Panc1 (cell line): ENCODE measurements at regions not wholly inside any gene's neighbourhood (a gene's known extent, or its start where the extent isn't known, plus 50 kb on each side); places are given as distances from the start of the nearest gene placed in this dataset.
"Not testable (repeated sequence)": the region's sequence is repeated elsewhere in the genome, so short reads cannot be mapped to it uniquely, and the experiment has no call there.

Experiments used
- ATAC-seq: fragments of 200-7000 bp; cut with Tn5 transposase; 2 replicates; pipeline ENCODE4 v1.9.1; 2020; ENCODE audit warnings: mild to moderate bottlenecking, moderate library complexity
- BruUV-seq: library from RNA; stranded (reverse); fragments of 400-500 nt; replicated peaks from 2 replicates; lab custom pipeline; 2021; lab: Mats Ljungman, UMichigan
- CTCF ChIA-PET: fragments of 300-600 bp; sonication (Branson Sonifier 250); formaldehyde crosslinking; loops from one replicate; lab custom pipeline; 2022; ENCODE audit warnings: antibody characterized with exemption; lab: Charles Lee
- POLR2A ChIA-PET: fragments of 300-600 bp; sonication (Branson Sonifier 250); formaldehyde crosslinking; loops from one replicate; lab custom pipeline; 2022; ENCODE audit warnings: antibody characterized with exemption; lab: Charles Lee
- DNase-seq: peaks from one replicate; pipeline ENCODE4 v3.0.0-alpha.2; 2010; ENCODE audit warnings: low read depth, low spot score
- H3K27ac ChIP-seq: 2 replicates; pipeline ENCODE4 v1.5.1; 2011; ENCODE audit warnings: mild to moderate bottlenecking, low read length, inconsistent platforms
- H3K27me3 ChIP-seq: fragments of 200-500 bp; sonication (Bioruptor generic); 2 replicates; pipeline ENCODE4 v1.6.0; 2014; ENCODE audit warnings: low read length, inconsistent platforms; ENCODE audit not compliant: control insufficient read depth, insufficient read depth
- H3K36me3 ChIP-seq: fragments of 200-500 bp; sonication (Bioruptor generic); 2 replicates; pipeline ENCODE4 v1.5.1; 2014; ENCODE audit warnings: inconsistent platforms, mild to moderate bottlenecking, low read length, moderate library complexity; ENCODE audit not compliant: control insufficient read depth, insufficient read depth
- H3K4me1 ChIP-seq: 2 replicates; pipeline ENCODE4 v1.5.1; 2011; ENCODE audit warnings: inconsistent platforms, mild to moderate bottlenecking, low read length, moderate library complexity; ENCODE audit not compliant: control insufficient read depth, insufficient read depth
- H3K4me3 ChIP-seq, 2 experiments: 2 replicates each; pipeline ENCODE4 v1.5.1; 2011 to 2012; ENCODE audit warnings: low read depth in 2 of 2, low read length in 2 of 2, mild to moderate bottlenecking in 2 of 2, inconsistent platforms in 1 of 2, moderate library complexity in 1 of 2
- H3K9me3 ChIP-seq: fragments of 200-500 bp; sonication (Bioruptor generic); 2 replicates; pipeline ENCODE4 v1.5.1; 2014; ENCODE audit warnings: low read depth, mild to moderate bottlenecking, inconsistent platforms, low read length, moderate library complexity; ENCODE audit not compliant: control insufficient read depth, insufficient read depth
- POLR2AphosphoS5 ChIP-seq: IDR thresholded peaks from 2 replicates; pipeline ENCODE4 v1.6.1; 2012; ENCODE audit warnings: mild to moderate bottlenecking, low read depth, low read length, moderate library complexity
- SIN3A ChIP-seq: IDR thresholded peaks from 2 replicates; pipeline ENCODE4 v1.6.1; 2012; ENCODE audit warnings: low read depth, mild to moderate bottlenecking, low read length, moderate library complexity, borderline replicate concordance; ENCODE audit not compliant: insufficient read depth
- TCF7L2 ChIP-seq: IDR thresholded peaks from 2 replicates; pipeline ENCODE4 v1.6.1; 2011; ENCODE audit warnings: mild to moderate bottlenecking, low read depth, low read length, inconsistent platforms
- in situ Hi-C: cut with HindIII; loops from 2 replicates; pipeline ENCODE4 v1.10.0; 2016; ENCODE audit warnings: low sequenced_read_pairs, low pct_unique_long_range_greater_than_20kb
- intact Hi-C: fragments of 100-400 bp; cut with micrococcal nuclease; formaldehyde crosslinking; loops from one replicate; pipeline ENCODE4 v1.10.0; 2022; ENCODE audit not compliant: unreplicated experiment
- TF ChIP-seq, protein P1 (sequence below): fragments of 450-650 bp; IDR thresholded peaks from 2 replicates; pipeline ENCODE4 v1.5.1; 2017; ENCODE audit warnings: mild to moderate bottlenecking
- TF ChIP-seq, protein P2 (sequence below), 2 experiments: IDR thresholded peaks; 2 replicates each; pipeline ENCODE4 v1.6.1; 2011 to 2012; ENCODE audit warnings: low read depth in 2 of 2, control low read depth in 1 of 2, low read length in 1 of 2, mild to moderate bottlenecking in 1 of 2, moderate library complexity in 1 of 2; ENCODE audit not compliant: insufficient read depth in 1 of 2

DNA sequence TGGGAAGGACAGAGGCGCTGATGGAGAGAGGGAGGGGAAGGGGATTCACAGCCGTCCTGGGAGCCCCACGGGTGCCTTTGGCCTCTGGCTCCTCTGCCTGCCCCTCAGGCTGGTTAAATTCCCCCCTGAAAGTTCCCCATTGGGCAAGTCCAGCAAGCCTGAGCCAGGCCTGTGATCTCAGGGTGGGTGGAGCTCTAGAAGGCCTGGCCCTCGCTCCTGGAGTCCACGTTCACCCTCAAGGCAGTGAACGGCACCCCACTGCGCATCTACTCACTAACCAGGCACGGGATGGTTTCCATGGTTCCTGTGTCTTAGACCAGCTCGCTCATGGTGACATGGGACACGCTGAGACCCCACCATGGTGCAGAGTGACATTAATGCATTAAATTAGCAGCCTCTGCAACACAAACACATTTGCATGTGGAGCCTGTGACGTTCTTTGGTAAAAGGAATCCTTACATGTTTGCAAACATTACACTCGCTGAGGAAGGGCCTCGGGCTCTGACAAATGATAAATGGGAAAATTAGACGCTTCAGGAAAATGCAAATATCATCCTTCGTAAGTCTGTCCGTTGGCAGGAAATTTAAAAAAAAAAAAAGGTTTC lies 452.7 kb downstream of the PREX1 start:
- in situ Hi-C loops (no loop called here), intact Hi-C loops (no loop called here)
- CTCF ChIA-PET, result no interaction called here

DNA sequence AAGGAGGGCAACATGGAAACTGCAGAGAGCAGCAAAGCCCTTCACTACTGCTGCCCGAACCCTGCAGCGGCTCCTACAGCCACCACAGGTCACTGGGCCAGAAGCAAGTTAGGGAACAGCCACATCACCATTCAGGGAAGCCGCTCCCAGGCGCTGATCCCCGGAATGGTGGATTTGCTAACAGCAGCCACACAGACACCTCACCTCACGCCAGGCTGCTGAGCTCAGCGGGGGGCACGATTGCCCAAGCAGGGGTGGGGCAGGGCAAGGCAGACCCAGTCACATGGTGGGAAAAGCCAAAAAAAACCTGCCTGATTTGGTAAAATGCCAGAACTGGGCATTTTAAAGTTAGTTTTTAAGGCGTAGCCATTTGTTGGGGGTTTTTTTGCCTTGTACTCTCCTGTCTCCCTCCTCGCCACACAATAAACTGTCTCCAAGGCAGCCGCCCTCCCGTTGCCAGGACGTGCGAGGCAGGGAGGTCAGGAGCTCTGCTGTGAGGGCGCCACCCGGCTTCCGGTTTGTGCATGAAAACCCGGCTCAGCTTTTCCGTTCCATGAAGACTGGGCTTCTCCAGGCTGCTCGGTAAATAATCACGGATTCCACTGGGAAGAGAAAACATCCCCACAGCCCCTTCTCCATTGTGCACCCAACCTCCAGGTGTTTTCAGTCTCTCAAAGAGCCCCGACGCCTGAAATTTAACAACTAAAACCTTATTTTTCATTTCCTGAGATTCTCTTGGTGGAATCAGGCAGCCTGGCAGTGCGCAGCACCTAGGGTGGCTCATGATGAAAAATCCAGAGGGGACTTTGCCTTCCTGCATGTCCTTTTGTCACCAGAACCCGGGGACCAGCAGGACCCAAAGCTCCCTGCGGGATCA lies 453.5 kb downstream of the PREX1 start:
- H3K9me3 ChIP-seq, BruUV-seq, DNase-seq, H3K4me3 ChIP-seq, in situ Hi-C loops, H3K36me3 ChIP-seq, intact Hi-C loops, H3K27me3 ChIP-seq, POLR2A ChIA-PET, H3K27ac ChIP-seq, H3K4me1 ChIP-seq: not testable (repeated sequence)
- peak; percentile 69; the same call in 1 of the 2 replicates for ATAC-seq
- TF ChIP-seq, protein P1, sequence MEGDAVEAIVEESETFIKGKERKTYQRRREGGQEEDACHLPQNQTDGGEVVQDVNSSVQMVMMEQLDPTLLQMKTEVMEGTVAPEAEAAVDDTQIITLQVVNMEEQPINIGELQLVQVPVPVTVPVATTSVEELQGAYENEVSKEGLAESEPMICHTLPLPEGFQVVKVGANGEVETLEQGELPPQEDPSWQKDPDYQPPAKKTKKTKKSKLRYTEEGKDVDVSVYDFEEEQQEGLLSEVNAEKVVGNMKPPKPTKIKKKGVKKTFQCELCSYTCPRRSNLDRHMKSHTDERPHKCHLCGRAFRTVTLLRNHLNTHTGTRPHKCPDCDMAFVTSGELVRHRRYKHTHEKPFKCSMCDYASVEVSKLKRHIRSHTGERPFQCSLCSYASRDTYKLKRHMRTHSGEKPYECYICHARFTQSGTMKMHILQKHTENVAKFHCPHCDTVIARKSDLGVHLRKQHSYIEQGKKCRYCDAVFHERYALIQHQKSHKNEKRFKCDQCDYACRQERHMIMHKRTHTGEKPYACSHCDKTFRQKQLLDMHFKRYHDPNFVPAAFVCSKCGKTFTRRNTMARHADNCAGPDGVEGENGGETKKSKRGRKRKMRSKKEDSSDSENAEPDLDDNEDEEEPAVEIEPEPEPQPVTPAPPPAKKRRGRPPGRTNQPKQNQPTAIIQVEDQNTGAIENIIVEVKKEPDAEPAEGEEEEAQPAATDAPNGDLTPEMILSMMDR, result peak; percentile 60
- CTCF ChIA-PET, result interaction anchor here (0.7 kb wide), 1 partner anchor 99 kb away, joined by 3 read pairs; no protein-coding TSS in a partner anchor

More for the DNA sequence above, 452.7 kb downstream of the PREX1 start:
- H3K4me1 ChIP-seq, result no peaks in the 10 kb centered on the region
- BruUV-seq, result no TSS peak
- DNase-seq, result no peak
- POLR2A ChIA-PET, result no interaction called here
- no peaks in the 10 kb centered on the region; the same call in none of the 2 replicates for H3K27me3 ChIP-seq
- H3K9me3 ChIP-seq, result no peaks in the 10 kb centered on the region
- no peak for ATAC-seq
- TF ChIP-seq TCF7L2, result no peak
- TF ChIP-seq, protein P1, result no peak
- TF ChIP-seq, protein P2, sequence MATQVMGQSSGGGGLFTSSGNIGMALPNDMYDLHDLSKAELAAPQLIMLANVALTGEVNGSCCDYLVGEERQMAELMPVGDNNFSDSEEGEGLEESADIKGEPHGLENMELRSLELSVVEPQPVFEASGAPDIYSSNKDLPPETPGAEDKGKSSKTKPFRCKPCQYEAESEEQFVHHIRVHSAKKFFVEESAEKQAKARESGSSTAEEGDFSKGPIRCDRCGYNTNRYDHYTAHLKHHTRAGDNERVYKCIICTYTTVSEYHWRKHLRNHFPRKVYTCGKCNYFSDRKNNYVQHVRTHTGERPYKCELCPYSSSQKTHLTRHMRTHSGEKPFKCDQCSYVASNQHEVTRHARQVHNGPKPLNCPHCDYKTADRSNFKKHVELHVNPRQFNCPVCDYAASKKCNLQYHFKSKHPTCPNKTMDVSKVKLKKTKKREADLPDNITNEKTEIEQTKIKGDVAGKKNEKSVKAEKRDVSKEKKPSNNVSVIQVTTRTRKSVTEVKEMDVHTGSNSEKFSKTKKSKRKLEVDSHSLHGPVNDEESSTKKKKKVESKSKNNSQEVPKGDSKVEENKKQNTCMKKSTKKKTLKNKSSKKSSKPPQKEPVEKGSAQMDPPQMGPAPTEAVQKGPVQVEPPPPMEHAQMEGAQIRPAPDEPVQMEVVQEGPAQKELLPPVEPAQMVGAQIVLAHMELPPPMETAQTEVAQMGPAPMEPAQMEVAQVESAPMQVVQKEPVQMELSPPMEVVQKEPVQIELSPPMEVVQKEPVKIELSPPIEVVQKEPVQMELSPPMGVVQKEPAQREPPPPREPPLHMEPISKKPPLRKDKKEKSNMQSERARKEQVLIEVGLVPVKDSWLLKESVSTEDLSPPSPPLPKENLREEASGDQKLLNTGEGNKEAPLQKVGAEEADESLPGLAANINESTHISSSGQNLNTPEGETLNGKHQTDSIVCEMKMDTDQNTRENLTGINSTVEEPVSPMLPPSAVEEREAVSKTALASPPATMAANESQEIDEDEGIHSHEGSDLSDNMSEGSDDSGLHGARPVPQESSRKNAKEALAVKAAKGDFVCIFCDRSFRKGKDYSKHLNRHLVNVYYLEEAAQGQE (IDR thresholded peaks at IDR 0.05; ENCODE audit: insufficient read depth in 1 of 2, low read depth in 2 of 2, low read length in 1 of 2), result no peak
- TF ChIP-seq SIN3A, result no peak
- TF ChIP-seq POLR2AphosphoS5, result no peak
- no peak overlapping the region for H3K4me3 ChIP-seq
- H3K27ac ChIP-seq, result no peak overlapping the region
- H3K36me3 ChIP-seq, result no peaks in the 10 kb centered on the region
